Kidney (tissue), 13 donors: ENCODE measurements at regions not wholly inside any gene's neighbourhood (a gene's known extent, or its start where the extent isn't known, plus 50 kb on each side); places are given as distances from the start of the nearest gene placed in this dataset.

Experiments
- DNase-seq, 5 donors: peaks; one replicate each; pipeline ENCODE4 v3.0.0-alpha.2; 2013 to 2020
- FAIRE-seq: peaks from 2 replicates; lab custom pipeline; 2012; peaks lifted over from hg19 to GRCh38; lab: Jason Lieb, UNC
- H3K27ac ChIP-seq, 2 donors: one replicate each; pipeline ENCODE4 v1.7.0; 2013; ENCODE audit warnings: low read depth in 2 of 2, low read length in 2 of 2, inconsistent platforms in 1 of 2
- H3K27me3 ChIP-seq: one replicate; pipeline ENCODE4 v1.7.1; 2013; ENCODE audit warnings: low read length, inconsistent platforms; ENCODE audit not compliant: control insufficient read depth, insufficient read depth
- H3K36me3 ChIP-seq, 3 donors: one replicate each; pipeline versions ENCODE4 v1.7.0 to v1.7.1; 2013; ENCODE audit warnings: low read length in 3 of 3, control low read depth in 1 of 3, inconsistent platforms in 1 of 3; ENCODE audit not compliant: insufficient read depth in 3 of 3, control insufficient read depth in 2 of 3
- H3K4me1 ChIP-seq, 3 donors: one replicate each; pipeline versions ENCODE4 v1.7.0 to v1.7.1; 2013; ENCODE audit warnings: low read length in 3 of 3, inconsistent platforms in 1 of 3, low read depth in 1 of 3; ENCODE audit not compliant: control insufficient read depth in 2 of 3, insufficient read depth in 2 of 3
- H3K4me3 ChIP-seq, 3 donors: one replicate each; pipeline versions ENCODE4 v1.7.0 to v1.8.1; 2013; ENCODE audit warnings: low read length in 3 of 3, control low read depth in 1 of 3, inconsistent platforms in 1 of 3
- H3K9ac ChIP-seq, 3 donors: one replicate each; pipeline versions ENCODE4 v1.7.0 to v1.7.1; 2013; ENCODE audit warnings: low read length in 3 of 3, control low read depth in 1 of 3, inconsistent platforms in 1 of 3
- H3K9me3 ChIP-seq, 3 donors: one replicate each; pipeline versions ENCODE4 v1.7.0 to v1.7.1; 2013; ENCODE audit warnings: low read length in 3 of 3, control low read depth in 1 of 3, inconsistent platforms in 1 of 3; ENCODE audit not compliant: control insufficient read depth in 2 of 3, insufficient read depth in 1 of 3
- CTCF ChIP-seq: IDR thresholded peaks from 3 replicates; pipeline ENCODE4 v1.5.1; 2012; ENCODE audit warnings: mild to moderate bottlenecking, moderate library complexity, borderline replicate concordance; ENCODE audit not compliant: insufficient read depth; ENCODE audit errors: extremely low read depth
- intact Hi-C: fragments of 100-400 bp; cut with DNase I; formaldehyde crosslinking; loops from one replicate; pipeline ENCODE4 v1.11.1; 2022
- donor health status: control.
- donor health status: control.
- donor health status: control.
- donor health status: control.
- donor health status: control.
- donor health status: DM: yes; HTN: yes; CAD: no.
- donor health status: Normal renal cell carcinoma (clear cell type).

- H3K36me3 ChIP-seq: no peaks in the 10 kb centered on the region
- no peak for DNase-seq
- intact Hi-C loops: no loop called here
- H3K4me1 ChIP-seq: no peaks in the 10 kb centered on the region
- H3K9me3 ChIP-seq: no peaks in the 10 kb centered on the region
- H3K9ac ChIP-seq: no peak overlapping the region
- TF ChIP-seq CTCF: no peak
- H3K27ac ChIP-seq: no peak overlapping the region
- no peak for FAIRE-seq
- H3K4me3 ChIP-seq: no peak overlapping the region
- H3K27me3 ChIP-seq: no peaks in the 10 kb centered on the region
These were observed 635.0 kb downstream of the REEP3 start for GRCh38 chr10:64156166-64156565.

- Histone ChIP-seq H3K9ac (no peak overlapping the region), H3K36me3 (no peaks in the 10 kb centered on the region), H3K27me3 (no peaks in the 10 kb centered on the region), H3K27ac (no peak overlapping the region), H3K4me1 (no peaks in the 10 kb centered on the region), H3K9me3 (no peaks in the 10 kb centered on the region), H3K4me3 (no peak overlapping the region)
- no peak for FAIRE-seq
- no peak for DNase-seq
- no peak for TF ChIP-seq CTCF
- intact Hi-C loops: no loop called here
These were observed 637.4 kb downstream of the REEP3 start for GRCh38 chr10:64158551-64158950.

- DNase-seq: no peak
- Histone ChIP-seq H3K27ac (no peak overlapping the region), H3K4me1 (no peaks in the 10 kb centered on the region), H3K9ac (no peak overlapping the region), H3K9me3 (no peaks in the 10 kb centered on the region), H3K4me3 (no peak overlapping the region), H3K27me3 (no peaks in the 10 kb centered on the region), H3K36me3 (no peaks in the 10 kb centered on the region)
- FAIRE-seq: no peak
- intact Hi-C loops: no loop called here
- no peak for TF ChIP-seq CTCF
These were observed 639.0 kb downstream of the REEP3 start for GRCh38 chr10:64159910-64160872.
